Stomach (tissue), 4 donors: ENCODE measurements at regions not wholly inside any gene's neighbourhood (a gene's known extent, or its start where the extent isn't known, plus 50 kb on each side); places are given as distances from the start of the nearest gene placed in this dataset.
"Not testable (repeated sequence)": the region's sequence is repeated elsewhere in the genome, so short reads cannot be mapped to it uniquely, and the experiment has no call there.

Experiments used
- POLR2A ChIP-seq, 4 donors: fragments of 450-650 bp; IDR thresholded peaks; one replicate each; pipeline ENCODE4 v1.6.1; 2016; ENCODE audit warnings: antibody characterized with exemption in 4 of 4, control low read depth in 2 of 4, mild to moderate bottlenecking in 1 of 4, moderate library complexity in 1 of 4
- POLR2AphosphoS5 ChIP-seq, 3 donors: sonication (generic); formaldehyde crosslinking; IDR thresholded peaks; one replicate each; pipeline ENCODE4 v1.6.1; 2016; ENCODE audit warnings: antibody characterized with exemption in 3 of 3
- TF ChIP-seq, protein P1 (sequence below), 7 experiments: fragments of 450-650 bp in 4 of 7; fragments of 200-600 bp in 3 of 7; sonication (generic) in 3 of 7; IDR thresholded peaks; one replicate each; pipeline ENCODE4 v1.5.1; 2016 to 2019; ENCODE audit warnings: antibody characterized with exemption in 7 of 7, control low read depth in 2 of 7, mild to moderate bottlenecking in 1 of 7

- not testable (repeated sequence) for TF ChIP-seq POLR2AphosphoS5, POLR2A (IDR thresholded peaks at IDR 0.05)
- TF ChIP-seq, protein P1, sequence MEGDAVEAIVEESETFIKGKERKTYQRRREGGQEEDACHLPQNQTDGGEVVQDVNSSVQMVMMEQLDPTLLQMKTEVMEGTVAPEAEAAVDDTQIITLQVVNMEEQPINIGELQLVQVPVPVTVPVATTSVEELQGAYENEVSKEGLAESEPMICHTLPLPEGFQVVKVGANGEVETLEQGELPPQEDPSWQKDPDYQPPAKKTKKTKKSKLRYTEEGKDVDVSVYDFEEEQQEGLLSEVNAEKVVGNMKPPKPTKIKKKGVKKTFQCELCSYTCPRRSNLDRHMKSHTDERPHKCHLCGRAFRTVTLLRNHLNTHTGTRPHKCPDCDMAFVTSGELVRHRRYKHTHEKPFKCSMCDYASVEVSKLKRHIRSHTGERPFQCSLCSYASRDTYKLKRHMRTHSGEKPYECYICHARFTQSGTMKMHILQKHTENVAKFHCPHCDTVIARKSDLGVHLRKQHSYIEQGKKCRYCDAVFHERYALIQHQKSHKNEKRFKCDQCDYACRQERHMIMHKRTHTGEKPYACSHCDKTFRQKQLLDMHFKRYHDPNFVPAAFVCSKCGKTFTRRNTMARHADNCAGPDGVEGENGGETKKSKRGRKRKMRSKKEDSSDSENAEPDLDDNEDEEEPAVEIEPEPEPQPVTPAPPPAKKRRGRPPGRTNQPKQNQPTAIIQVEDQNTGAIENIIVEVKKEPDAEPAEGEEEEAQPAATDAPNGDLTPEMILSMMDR (IDR thresholded peaks at IDR 0.05) = not testable (repeated sequence)
Observed at GRCh38 chr15:84173231-84173610, 62.4 kb upstream of the GOLGA6L4 start.
